ENCODE measurements at regions not wholly inside any gene's neighbourhood (a gene's known extent, or its start where the extent isn't known, plus 50 kb on each side); places are given as distances from the start of the nearest gene placed in this dataset.

GRCh38 chr20:60326821-60327220, 368.6 kb downstream of the CDH26 start:
- intact Hi-C loops (cut with DNase I): no loop called here
- Histone ChIP-seq H3K9me3 (no peaks in the 10 kb centered on the region), H3K4me1 (no peaks in the 10 kb centered on the region), H3K27me3 (ENCODE audit: low read depth) (no peaks in the 10 kb centered on the region), H3K36me3 (no peaks in the 10 kb centered on the region), H3K27ac (no peak overlapping the region), H3K4me3 (no peak overlapping the region)
- no peak for DNase-seq
- no peak for ATAC-seq
- TF ChIP-seq CTCF (IDR thresholded peaks at IDR 0.05): no peak

- DNase-seq (no peak), ATAC-seq (no peak)
- Histone ChIP-seq H3K4me1 (no peaks in the 10 kb centered on the region), H3K27ac (no peak overlapping the region), H3K36me3 (no peaks in the 10 kb centered on the region), H3K4me3 (no peak overlapping the region), H3K9me3 (no peaks in the 10 kb centered on the region), H3K27me3 (ENCODE audit: low read depth) (no peaks in the 10 kb centered on the region)
- no peak for TF ChIP-seq CTCF (IDR thresholded peaks at IDR 0.05)
- intact Hi-C loops (cut with DNase I): no loop called here
Measured at GRCh38 chr20:60327971-60328660, 369.9 kb downstream of the CDH26 start.

GRCh38 chr20:60330461-60330860, 372.2 kb downstream of the CDH26 start:
- no peak overlapping the region for H3K27ac ChIP-seq
- TF ChIP-seq CTCF (IDR thresholded peaks at IDR 0.05): no peak
- H3K36me3 ChIP-seq: no peaks in the 10 kb centered on the region
- DNase-seq (no peak), ATAC-seq (no peak)
- intact Hi-C loops (cut with DNase I): no loop called here
- no peaks in the 10 kb centered on the region for H3K9me3 ChIP-seq
- H3K27me3 ChIP-seq (ENCODE audit: low read depth): no peaks in the 10 kb centered on the region
- no peak overlapping the region for H3K4me3 ChIP-seq
- no peaks in the 10 kb centered on the region for H3K4me1 ChIP-seq

DNA sequence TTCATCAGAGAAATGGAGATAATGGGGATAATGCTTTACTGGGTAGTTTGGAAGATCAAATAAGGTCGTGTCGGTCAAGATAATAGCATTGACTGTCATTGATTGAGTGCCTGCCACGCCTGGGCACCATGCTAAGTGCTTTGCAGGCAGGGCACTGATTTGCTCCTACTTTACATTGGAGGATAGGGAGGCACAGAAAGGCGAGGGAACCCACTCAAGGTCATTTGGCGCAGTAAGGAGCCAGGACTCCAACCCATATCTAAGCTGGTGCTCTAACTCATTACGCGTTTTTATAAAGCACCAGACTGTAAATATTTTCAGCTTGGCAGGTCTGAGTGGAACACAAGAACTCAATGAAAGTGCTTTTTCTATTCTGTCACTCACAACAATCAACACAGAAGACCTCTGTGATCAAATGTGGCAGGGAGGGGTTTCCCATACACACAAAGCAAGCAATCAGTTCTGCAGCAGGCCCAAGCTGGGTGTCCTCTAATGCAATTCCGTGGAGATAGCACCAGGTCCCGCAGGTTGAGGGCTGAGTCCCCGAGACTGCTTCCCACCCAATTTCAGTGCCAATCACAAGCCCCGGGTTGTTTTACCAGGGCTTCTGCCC, 373.6 kb downstream of the CDH26 start:
- intact Hi-C loops (cut with DNase I): no loop called here

GRCh38 chr20:60332523-60332922, 374.3 kb downstream of the CDH26 start:
- ATAC-seq (peak in 1 of 2 donors; percentile 68), DNase-seq (no peak)
- H3K4me3 ChIP-seq: no peak overlapping the region
- H3K4me1 ChIP-seq: no peaks in the 10 kb centered on the region
- no peaks in the 10 kb centered on the region for H3K9me3 ChIP-seq
- TF ChIP-seq CTCF (IDR thresholded peaks at IDR 0.05): no peak
- no peaks in the 10 kb centered on the region for H3K36me3 ChIP-seq
- intact Hi-C loops (cut with DNase I): no loop called here
- H3K27me3 ChIP-seq (ENCODE audit: low read depth): no peaks in the 10 kb centered on the region
- H3K27ac ChIP-seq: no peak overlapping the region

More for the DNA sequence above, 373.6 kb downstream of the CDH26 start:
- DNase-seq (no peak), ATAC-seq (no peak)
- Histone ChIP-seq H3K27ac (no peak overlapping the region), H3K27me3 (ENCODE audit: low read depth) (no peaks in the 10 kb centered on the region), H3K4me3 (no peak overlapping the region), H3K9me3 (no peaks in the 10 kb centered on the region), H3K36me3 (no peaks in the 10 kb centered on the region), H3K4me1 (no peaks in the 10 kb centered on the region)
- TF ChIP-seq CTCF (IDR thresholded peaks at IDR 0.05): no peak
